H9 (cell line): ENCODE measurements at regions not wholly inside any gene's neighbourhood (a gene's known extent, or its start where the extent isn't known, plus 50 kb on each side); places are given as distances from the start of the nearest gene placed in this dataset.

Experiments used
- DNase-seq: peaks from one replicate; pipeline ENCODE4 v3.0.0-alpha.2; 2017
- H2AFZ ChIP-seq: one replicate; pipeline ENCODE4 v1.6.1; 2013; ENCODE audit warnings: mild to moderate bottlenecking, low read length, control low read depth, moderate library complexity
- H2AK5ac ChIP-seq: 2 replicates; pipeline ENCODE4 v1.6.1; 2013; ENCODE audit warnings: low read length, control low read depth, mixed read lengths; ENCODE audit not compliant: insufficient read length
- H2BK120ac ChIP-seq: one replicate; pipeline ENCODE4 v1.6.1; 2013; ENCODE audit warnings: low read depth, mild to moderate bottlenecking, low read length, control low read depth, inconsistent platforms; ENCODE audit not compliant: poor library complexity, severe bottlenecking
- H2BK12ac ChIP-seq: 2 replicates; pipeline ENCODE4 v1.6.1; 2013; ENCODE audit warnings: low read length, control low read depth, mixed read lengths, low read depth; ENCODE audit not compliant: insufficient read length
- H2BK15ac ChIP-seq: 2 replicates; pipeline ENCODE4 v1.6.1; 2013; ENCODE audit warnings: low read depth, low read length, control low read depth
- H2BK20ac ChIP-seq: one replicate; pipeline ENCODE4 v1.6.1; 2013; ENCODE audit warnings: low read depth, mild to moderate bottlenecking, low read length, control low read depth, inconsistent platforms; ENCODE audit not compliant: poor library complexity, severe bottlenecking
- H2BK5ac ChIP-seq: 2 replicates; pipeline ENCODE4 v1.6.1; 2013; ENCODE audit warnings: low read length, control low read depth, mixed read lengths; ENCODE audit not compliant: insufficient read length
- H3K14ac ChIP-seq: 2 replicates; pipeline ENCODE4 v1.6.1; 2013; ENCODE audit warnings: low read length, control low read depth; ENCODE audit not compliant: insufficient read depth
- H3K18ac ChIP-seq: 2 replicates; pipeline ENCODE4 v1.6.1; 2013; ENCODE audit warnings: low read depth, mild to moderate bottlenecking, mixed read lengths, low read length, control low read depth; ENCODE audit not compliant: insufficient read length
- H3K23ac ChIP-seq: 2 replicates; pipeline ENCODE4 v1.6.1; 2013; ENCODE audit warnings: low read length, control low read depth, mixed read lengths, low read depth; ENCODE audit not compliant: insufficient read length
- H3K23me2 ChIP-seq: 2 replicates; pipeline ENCODE4 v1.6.1; 2013; ENCODE audit warnings: low read depth, mild to moderate bottlenecking, mixed read lengths, low read length, control low read depth; ENCODE audit not compliant: insufficient read length, poor library complexity, severe bottlenecking
- H3K27ac ChIP-seq: 2 replicates; pipeline ENCODE4 v1.5.1; 2013; ENCODE audit warnings: low read length, control low read depth, mixed read lengths, low read depth; ENCODE audit not compliant: insufficient read length
- H3K27me3 ChIP-seq: 2 replicates; pipeline ENCODE4 v1.6.1; 2013; ENCODE audit warnings: low read length, control low read depth, inconsistent platforms; ENCODE audit not compliant: insufficient read depth
- H3K4ac ChIP-seq: 2 replicates; pipeline ENCODE4 v1.6.1; 2013; ENCODE audit warnings: low read depth, mild to moderate bottlenecking, control low read depth, inconsistent platforms, low read length, moderate library complexity
- H3K4me1 ChIP-seq: 2 replicates; pipeline ENCODE4 v1.6.1; 2013; ENCODE audit warnings: low read length, control low read depth, inconsistent platforms; ENCODE audit not compliant: insufficient read depth
- H3K4me2 ChIP-seq: 2 replicates; pipeline ENCODE4 v1.6.1; 2013; ENCODE audit warnings: low read length, control low read depth, mixed read lengths; ENCODE audit not compliant: insufficient read length, insufficient read depth
- H3K56ac ChIP-seq: 2 replicates; pipeline ENCODE4 v1.6.1; 2013; ENCODE audit warnings: low read depth, mild to moderate bottlenecking, mixed read lengths, low read length, control low read depth; ENCODE audit not compliant: insufficient read length
- H3K79me1 ChIP-seq: 2 replicates; pipeline ENCODE4 v1.6.1; 2013; ENCODE audit warnings: low read depth, mild to moderate bottlenecking, moderate library complexity, low read length, control low read depth, inconsistent platforms; ENCODE audit not compliant: insufficient read depth, poor library complexity, severe bottlenecking
- H3K79me2 ChIP-seq: 2 replicates; pipeline ENCODE4 v1.6.1; 2013; ENCODE audit warnings: low read length, control low read depth, inconsistent platforms; ENCODE audit not compliant: insufficient read depth
- H3K9ac ChIP-seq: 2 replicates; pipeline ENCODE4 v1.6.1; 2013; ENCODE audit warnings: low read length, control low read depth, mixed read lengths; ENCODE audit not compliant: insufficient read length; ENCODE audit errors: extremely low read depth
- H3K9me3 ChIP-seq: one replicate; pipeline ENCODE4 v1.6.1; 2013; ENCODE audit warnings: low read depth, low read length, inconsistent platforms; ENCODE audit not compliant: control insufficient read depth
- H3T11ph ChIP-seq: one replicate; pipeline ENCODE4 v1.6.1; 2013; ENCODE audit warnings: mild to moderate bottlenecking, low read length, control low read depth, inconsistent platforms
- H4K20me1 ChIP-seq: one replicate; pipeline ENCODE4 v1.6.1; 2013; ENCODE audit not compliant: control insufficient read depth, insufficient read length, insufficient read depth
- H4K5ac ChIP-seq: 2 replicates; pipeline ENCODE4 v1.6.1; 2013; ENCODE audit warnings: low read depth, mild to moderate bottlenecking, mixed read lengths, low read length, control low read depth; ENCODE audit not compliant: insufficient read length
- H4K8ac ChIP-seq: replicated peaks from 2 replicates; pipeline ENCODE4 v1.6.1; 2013; ENCODE audit warnings: low read length, control low read depth, mixed read lengths, low read depth; ENCODE audit not compliant: insufficient read length
- H4K91ac ChIP-seq: 2 replicates; pipeline ENCODE4 v1.6.1; 2013; ENCODE audit warnings: low read depth, mild to moderate bottlenecking, moderate library complexity, mixed read lengths, low read length, control low read depth; ENCODE audit not compliant: insufficient read length
- H3K27ac Mint-ChIP-seq, 3 experiments: 2 replicates in 2 of 3; 3 replicates in 1 of 3; pipeline ENCODE4 v1.8.0; 2020 to 2021; ENCODE audit warnings: mixed read lengths in 3 of 3, mild to moderate bottlenecking in 1 of 3, moderate library complexity in 1 of 3
- H3K27me3 Mint-ChIP-seq: 2 replicates; pipeline ENCODE4 v1.8.0; 2021; ENCODE audit warnings: low read depth, mild to moderate bottlenecking, moderate library complexity, mixed read lengths
- H3K36me3 Mint-ChIP-seq, 3 experiments: 2 replicates in 2 of 3; 3 replicates in 1 of 3; pipeline ENCODE4 v1.8.0; 2020 to 2021; ENCODE audit warnings: low read depth in 3 of 3, mixed read lengths in 3 of 3; ENCODE audit not compliant: insufficient read depth in 1 of 3
- H3K4me1 Mint-ChIP-seq, 2 experiments: 2 replicates each; pipeline ENCODE4 v1.8.0; 2020; ENCODE audit warnings: mixed read lengths in 2 of 2
- H3K4me3 Mint-ChIP-seq, 2 experiments: 2 replicates in 1 of 2; 3 replicates in 1 of 2; pipeline ENCODE4 v1.8.0; 2020 to 2021; ENCODE audit warnings: mild to moderate bottlenecking in 2 of 2, mixed read lengths in 2 of 2, moderate library complexity in 1 of 2
- H3K9me3 Mint-ChIP-seq, 2 experiments: 2 replicates in 1 of 2; 3 replicates in 1 of 2; pipeline ENCODE4 v1.8.0; 2020; ENCODE audit warnings: mild to moderate bottlenecking in 2 of 2, mixed read lengths in 2 of 2, moderate library complexity in 1 of 2
- CTCF ChIP-seq: fragments of 200-600 bp; sonication (generic); conservative IDR thresholded peaks from 3 replicates; pipeline ENCODE4 v1.8.0; 2021; ENCODE audit warnings: antibody characterized with exemption, mild to moderate bottlenecking
- WGBS: extraction: QIAGEN DNeasy Blood & Tissue Kit; methylation state at CpG from one replicate; pipeline ENCODE4 v1.1.7; 2013; ENCODE audit warnings: missing lambda C conversion rate, low lambda C conversion rate, mixed read lengths; ENCODE audit not compliant: insufficient read length; ENCODE audit errors: extremely low coverage; 5-methylcytosine and 5-hydroxymethylcytosine counted together

- Histone ChIP-seq H3T11ph (no peak overlapping the region), H4K8ac (no peak overlapping the region), H3K79me1 (no peaks in the 10 kb centered on the region), H3K23ac (no peak overlapping the region), H3K14ac (no peak overlapping the region), H3K27me3 (no peaks in the 10 kb centered on the region), H3K9me3 (no peaks in the 10 kb centered on the region), H4K20me1 (no peaks in the 10 kb centered on the region), H2BK120ac (no peak overlapping the region), H2BK5ac (no peak overlapping the region), H2AFZ (no peak overlapping the region), H2BK12ac (no peak overlapping the region), H2BK15ac (no peak overlapping the region), H3K23me2 (no peaks in the 10 kb centered on the region), H4K5ac (no peak overlapping the region), H3K27ac (no peak overlapping the region), H3K4me2 (no peak overlapping the region), H3K56ac (no peak overlapping the region), H3K4ac (no peak overlapping the region), H4K91ac (no peak overlapping the region), H2AK5ac (no peak overlapping the region), H2BK20ac (no peak overlapping the region), H3K18ac (no peak overlapping the region), H3K9ac (no peak overlapping the region), H3K79me2 (no peaks in the 10 kb centered on the region), H3K4me1 (no peaks in the 10 kb centered on the region)
- no peak for TF ChIP-seq CTCF
- no peaks in the 10 kb centered on the region for H3K36me3 Mint-ChIP-seq
- no peak overlapping the region for H3K4me3 Mint-ChIP-seq
- H3K4me1 Mint-ChIP-seq = peaks cover 8 to 13% of the 10 kb centered on the region in 2 experiments
- no peaks in the 10 kb centered on the region for H3K9me3 Mint-ChIP-seq
- no peak overlapping the region for H3K27ac Mint-ChIP-seq
- no CpG with 5 or more reads among the region's 1 CpG for WGBS
- H3K27me3 Mint-ChIP-seq = no peaks in the 10 kb centered on the region
- DNase-seq = no peak
Measured at GRCh38 chr1:193419295-193419694, 232.9 kb upstream of the B3GALT2 start.
